ENCODE measurements at regions not wholly inside any gene's neighbourhood (a gene's known extent, or its start where the extent isn't known, plus 50 kb on each side); places are given as distances from the start of the nearest gene placed in this dataset.

DNA sequence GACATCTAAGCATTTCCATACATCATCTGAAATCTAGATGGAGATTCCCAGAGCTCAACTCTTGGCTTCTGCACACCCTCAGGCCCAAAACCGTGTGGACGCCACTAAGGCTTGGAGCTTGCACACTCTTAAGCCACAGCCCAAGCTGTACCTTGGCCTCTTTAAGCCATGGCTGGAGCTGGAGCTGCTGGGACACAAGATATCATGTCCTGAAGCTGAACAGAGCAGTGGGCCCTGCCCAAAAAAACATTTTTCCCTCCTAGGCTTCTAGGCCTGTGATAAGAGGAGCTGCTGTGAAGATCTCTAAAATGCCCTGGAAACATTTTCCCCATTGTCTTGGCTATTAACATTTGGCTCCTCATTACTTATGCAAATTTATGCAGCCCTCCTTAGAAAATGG is 188.7 kb upstream of the MBNL1 start:
- TF ChIP-seq SUZ12 (IDR thresholded peaks at IDR 0.05; ENCODE audit: extremely low read depth, insufficient read depth, insufficient read length): no peak
- no peak for TF ChIP-seq YY1 (IDR thresholded peaks at IDR 0.05; ENCODE audit: insufficient read depth, insufficient read length)

Data from NT2/D1 (cell line).